K562 (cell line): ENCODE measurements at regions not wholly inside any gene's neighbourhood (a gene's known extent, or its start where the extent isn't known, plus 50 kb on each side); places are given as distances from the start of the nearest gene placed in this dataset.

Source experiments
- ATAC-seq: fragments of 200-7000 bp; cut with Tn5 transposase; 3 replicates; pipeline ENCODE4 v1.9.1; 2020; ENCODE audit warnings: moderate library complexity
- BruUV-seq: library from RNA; stranded (reverse); fragments of 400-500 nt; replicated peaks from 2 replicates; lab custom pipeline; 2021; lab: Mats Ljungman, UMichigan
- CTCF ChIA-PET: fragments of 300-600 bp; formaldehyde crosslinking; extraction: SDS; loops from one replicate; lab custom pipeline; 2021; ENCODE audit warnings: low intra/inter-chr PET ratio; lab: Yijun Ruan, JAX
- POLR2A ChIA-PET: fragments of 300-600, 350-650 bp; sonication (Branson Sonifier 250); formaldehyde crosslinking; extraction: SDS; loops from one replicate; lab custom pipeline; 2021; ENCODE audit warnings: antibody characterized with exemption, inconsistent platforms; lab: Yijun Ruan, JAX
- DNase-seq, 4 experiments: peaks; one replicate each; pipeline versions ENCODE4 v3.0.0 to v3.0.0-alpha.2; 2011 to 2018; ENCODE audit warnings: low spot score in 3 of 4, mixed read lengths in 3 of 4; ENCODE audit errors: extremely low read depth in 1 of 4
- FAIRE-seq: peaks from 2 replicates; lab custom pipeline; 2011; peaks lifted over from hg19 to GRCh38; lab: Jason Lieb, UNC
- H2AFZ ChIP-seq: 2 replicates; pipeline ENCODE4 v1.6.0; 2011; ENCODE audit warnings: low read depth, low read length, control low read depth, inconsistent platforms
- H3K27ac ChIP-seq: fragments of 200-600 bp; 3 replicates; pipeline ENCODE4 v1.8.0; 2011; ENCODE audit warnings: low read depth, mild to moderate bottlenecking, control low read depth, inconsistent platforms, low read length, moderate library complexity, mixed read lengths; ENCODE audit errors: extremely low read depth
- H3K27me3 ChIP-seq, 2 experiments: fragments of 300-600 bp in 1 of 2; 2 replicates in 1 of 2; 3 replicates in 1 of 2; pipeline versions ENCODE4 v1.6.0 to v1.8.0; 2011; ENCODE audit warnings: inconsistent platforms in 2 of 2, low read length in 2 of 2, mild to moderate bottlenecking in 1 of 2, mixed read lengths in 1 of 2, moderate library complexity in 1 of 2; ENCODE audit not compliant: control insufficient read depth in 2 of 2, insufficient read depth in 2 of 2
- H3K36me3 ChIP-seq: fragments of 300-600 bp; 3 replicates; pipeline ENCODE4 v1.8.0; 2011; ENCODE audit warnings: mild to moderate bottlenecking, low read length, inconsistent platforms; ENCODE audit not compliant: control insufficient read depth, insufficient read depth
- H3K4me1 ChIP-seq, 2 experiments: fragments of 200-600 bp in 1 of 2; replicated peaks in 1 of 2; 2 replicates in 1 of 2; 3 replicates in 1 of 2; pipeline versions ENCODE4 v1.5.1 to v1.8.0; 2011; ENCODE audit warnings: inconsistent platforms in 2 of 2, low read length in 2 of 2, mild to moderate bottlenecking in 1 of 2, mixed read lengths in 1 of 2, moderate library complexity in 1 of 2; ENCODE audit not compliant: control insufficient read depth in 2 of 2, insufficient read depth in 2 of 2
- H3K4me2 ChIP-seq: 2 replicates; pipeline ENCODE4 v1.6.1; 2011; ENCODE audit warnings: low read length, control low read depth, inconsistent platforms, mixed read lengths; ENCODE audit not compliant: insufficient read depth
- H3K4me3 ChIP-seq: fragments of 200-600 bp; sonication (generic), shearing (Covaris generic); 2 replicates; pipeline ENCODE4 v1.5.1; 2016; ENCODE audit warnings: control low read depth, inconsistent platforms
- H3K79me2 ChIP-seq: fragments of 200-600 bp; 3 replicates; pipeline ENCODE4 v1.8.0; 2011; ENCODE audit warnings: low read length, inconsistent platforms; ENCODE audit not compliant: control insufficient read depth, insufficient read depth
- H3K9ac ChIP-seq, 2 experiments: 2 replicates each; pipeline versions ENCODE4 v1.6.0 to v1.6.1; 2011; ENCODE audit warnings: low read depth in 2 of 2, low read length in 2 of 2, control low read depth in 1 of 2, inconsistent platforms in 1 of 2, mild to moderate bottlenecking in 1 of 2, mixed read lengths in 1 of 2; ENCODE audit not compliant: insufficient read depth in 1 of 2
- H3K9me1 ChIP-seq: one replicate; pipeline ENCODE4 v1.6.0; 2011; ENCODE audit warnings: inconsistent platforms, mild to moderate bottlenecking, low read length, moderate library complexity; ENCODE audit not compliant: control insufficient read depth, insufficient read depth
- H3K9me3 ChIP-seq: replicated peaks from 2 replicates; pipeline ENCODE4 v1.5.1; 2011; ENCODE audit warnings: low read depth, low read length, inconsistent platforms; ENCODE audit not compliant: control insufficient read depth, insufficient read depth
- H4K20me1 ChIP-seq: replicated peaks from 2 replicates; pipeline ENCODE4 v1.6.1; 2011; ENCODE audit warnings: low read length, inconsistent platforms, mixed read lengths; ENCODE audit not compliant: control insufficient read depth, insufficient read depth
- EWSR1 ChIP-seq: fragments of 450-650 bp; IDR thresholded peaks from 2 replicates; pipeline ENCODE4 v1.6.1; 2018; ENCODE audit warnings: borderline replicate concordance, mild to moderate bottlenecking, low read depth, moderate library complexity; ENCODE audit not compliant: partially characterized antibody
- HLTF ChIP-seq: fragments of 450-650 bp; IDR thresholded peaks from 2 replicates; pipeline ENCODE4 v1.6.1; 2016
- RAD21 ChIP-seq, 2 experiments: fragments of 250-450 bp in 1 of 2; fragments of 450-650 bp in 1 of 2; sonication (Bioruptor Pico) in 1 of 2; formaldehyde crosslinking in 1 of 2; IDR thresholded peaks in 1 of 2; conservative IDR thresholded peaks in 1 of 2; 2 replicates each; pipeline versions ENCODE4 v1.4.0 to v1.8.0; 2020 to 2022; ENCODE audit warnings: mild to moderate bottlenecking in 2 of 2, moderate library complexity in 1 of 2
- ZBTB34 ChIP-seq: fragments of 250-450 bp; sonication (Bioruptor Pico); IDR thresholded peaks from 2 replicates; pipeline ENCODE4 v1.8.0; 2021; ENCODE audit warnings: mild to moderate bottlenecking, moderate library complexity
- ZNF274 ChIP-seq: IDR thresholded peaks from 2 replicates; pipeline ENCODE4 v1.6.1; 2011; ENCODE audit warnings: low read depth, mild to moderate bottlenecking, low read length, moderate library complexity, borderline replicate concordance
- WGBS: fragments of 100-300 bp; shearing (Covaris generic); methylation state at CpG from one replicate; pipeline ENCODE4 v1.1.6; 2016; ENCODE audit warnings: low coverage, mixed read lengths; ENCODE audit not compliant: insufficient coverage; ENCODE audit errors: missing lambda C conversion rate; 5-methylcytosine and 5-hydroxymethylcytosine counted together
- in situ Hi-C: fragments of 300-500 bp; cut with MboI; formaldehyde crosslinking; loops from 4 replicates; pipeline ENCODE4 v1.15.0; 2018; ENCODE audit warnings: inconsistent platforms, mixed read lengths
- intact Hi-C: fragments of 100-400 bp; cut with micrococcal nuclease; formaldehyde crosslinking; loops from 2 replicates; pipeline ENCODE4 v1.14.2; 2022
- TF ChIP-seq, protein P1 (sequence below): fragments of 450-650 bp; formaldehyde crosslinking; IDR thresholded peaks from 2 replicates; pipeline ENCODE4 v1.4.0; 2022; ENCODE audit warnings: missing genetic modification characterization
- TF ChIP-seq, protein P2 (sequence below), 2 experiments: fragments of 450-650 bp; IDR thresholded peaks; 2 replicates each; pipeline ENCODE4 v1.6.1; 2018; ENCODE audit warnings: mild to moderate bottlenecking in 2 of 2, low read depth in 1 of 2; ENCODE audit not compliant: partially characterized antibody in 2 of 2

DNA sequence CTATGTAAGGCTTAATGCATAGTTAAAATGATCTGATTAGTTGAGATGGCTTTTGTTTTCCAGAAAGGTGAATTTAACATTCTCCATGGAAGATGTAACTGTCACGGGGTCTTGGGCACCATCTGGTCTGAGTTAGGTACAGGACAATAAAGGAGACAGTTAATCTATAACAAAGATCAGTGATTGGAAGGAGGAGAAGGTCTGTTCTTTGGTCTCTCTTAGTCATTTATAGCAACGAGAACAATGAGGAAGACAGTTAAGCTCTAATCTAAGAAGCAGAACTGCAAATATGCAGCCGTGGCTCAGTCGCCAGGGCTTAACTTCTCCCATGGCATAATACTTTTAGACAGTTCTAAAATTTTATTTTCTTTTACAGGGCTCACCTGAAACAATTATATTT lies 405.5 kb upstream of the SULF2 start (continued):
- TF ChIP-seq ZBTB34 (CRISPR knock-in tag) = no peak
- no peak for TF ChIP-seq EWSR1
- no peak for TF ChIP-seq ZNF274

DNA sequence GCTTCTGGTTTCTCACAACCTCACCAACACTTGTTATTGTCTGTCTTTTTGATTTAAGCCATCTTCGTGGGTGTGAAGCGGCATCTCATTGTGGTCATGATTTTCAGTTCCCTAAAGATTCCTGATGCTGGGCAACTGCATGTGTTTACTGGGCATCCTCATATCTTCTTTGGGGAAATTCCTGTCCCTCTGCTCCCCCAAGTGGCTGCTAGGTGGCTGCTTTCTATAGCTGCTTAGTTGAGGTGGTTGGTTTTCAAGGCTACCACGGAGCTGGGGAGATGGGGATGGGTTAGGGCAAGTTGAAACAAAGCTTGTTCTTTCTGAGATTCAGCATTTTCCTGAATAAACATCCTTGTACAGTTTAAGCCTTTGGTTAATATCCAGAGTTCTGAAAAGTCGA lies 403.9 kb upstream of the SULF2 start:
- WGBS = 1% methylated on average over 4 of the region's 4 CpGs
- H3K27ac ChIP-seq = no peak overlapping the region
- no peaks in the 10 kb centered on the region for H4K20me1 ChIP-seq
- H3K27me3 ChIP-seq = peaks cover 0 to 22% of the 10 kb centered on the region in 2 experiments; a peak in 1 of 5 replicates
- ATAC-seq = no peak
- CTCF ChIA-PET = no interaction called here
- peak in 1 of 4 experiments; percentile 11 for DNase-seq
- H3K9me3 ChIP-seq = no peaks in the 10 kb centered on the region
- POLR2A ChIA-PET = interaction anchor here (0.7 kb wide), 1 partner anchor 789 kb away, joined by 3 read pairs; no protein-coding TSS in a partner anchor
- no peak for FAIRE-seq
- no peaks in the 10 kb centered on the region for H3K4me1 ChIP-seq
- intact Hi-C loops = no loop called here
- no peak overlapping the region for H3K4me3 ChIP-seq
- H3K36me3 ChIP-seq = no peaks in the 10 kb centered on the region
- no peak overlapping the region for H3K9ac ChIP-seq
- no peaks in the 10 kb centered on the region for H3K9me1 ChIP-seq
- no TSS peak for BruUV-seq
- in situ Hi-C loops = no loop called here
- H3K4me2 ChIP-seq = no peak overlapping the region
- H2AFZ ChIP-seq = no peak overlapping the region
- no peaks in the 10 kb centered on the region for H3K79me2 ChIP-seq
- TF ChIP-seq, protein P1, sequence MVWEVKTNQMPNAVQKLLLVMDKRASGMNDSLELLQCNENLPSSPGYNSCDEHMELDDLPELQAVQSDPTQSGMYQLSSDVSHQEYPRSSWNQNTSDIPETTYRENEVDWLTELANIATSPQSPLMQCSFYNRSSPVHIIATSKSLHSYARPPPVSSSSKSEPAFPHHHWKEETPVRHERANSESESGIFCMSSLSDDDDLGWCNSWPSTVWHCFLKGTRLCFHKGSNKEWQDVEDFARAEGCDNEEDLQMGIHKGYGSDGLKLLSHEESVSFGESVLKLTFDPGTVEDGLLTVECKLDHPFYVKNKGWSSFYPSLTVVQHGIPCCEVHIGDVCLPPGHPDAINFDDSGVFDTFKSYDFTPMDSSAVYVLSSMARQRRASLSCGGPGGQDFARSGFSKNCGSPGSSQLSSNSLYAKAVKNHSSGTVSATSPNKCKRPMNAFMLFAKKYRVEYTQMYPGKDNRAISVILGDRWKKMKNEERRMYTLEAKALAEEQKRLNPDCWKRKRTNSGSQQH (CRISPR knock-in tag) = no peak
- peak; percentile 44 to 55 for TF ChIP-seq RAD21 (CRISPR knock-in tag; conservative IDR thresholded peaks at IDR 0.05 in 1 of 2, IDR thresholded peaks at IDR 0.05 in 1 of 2)
- TF ChIP-seq, protein P2, sequence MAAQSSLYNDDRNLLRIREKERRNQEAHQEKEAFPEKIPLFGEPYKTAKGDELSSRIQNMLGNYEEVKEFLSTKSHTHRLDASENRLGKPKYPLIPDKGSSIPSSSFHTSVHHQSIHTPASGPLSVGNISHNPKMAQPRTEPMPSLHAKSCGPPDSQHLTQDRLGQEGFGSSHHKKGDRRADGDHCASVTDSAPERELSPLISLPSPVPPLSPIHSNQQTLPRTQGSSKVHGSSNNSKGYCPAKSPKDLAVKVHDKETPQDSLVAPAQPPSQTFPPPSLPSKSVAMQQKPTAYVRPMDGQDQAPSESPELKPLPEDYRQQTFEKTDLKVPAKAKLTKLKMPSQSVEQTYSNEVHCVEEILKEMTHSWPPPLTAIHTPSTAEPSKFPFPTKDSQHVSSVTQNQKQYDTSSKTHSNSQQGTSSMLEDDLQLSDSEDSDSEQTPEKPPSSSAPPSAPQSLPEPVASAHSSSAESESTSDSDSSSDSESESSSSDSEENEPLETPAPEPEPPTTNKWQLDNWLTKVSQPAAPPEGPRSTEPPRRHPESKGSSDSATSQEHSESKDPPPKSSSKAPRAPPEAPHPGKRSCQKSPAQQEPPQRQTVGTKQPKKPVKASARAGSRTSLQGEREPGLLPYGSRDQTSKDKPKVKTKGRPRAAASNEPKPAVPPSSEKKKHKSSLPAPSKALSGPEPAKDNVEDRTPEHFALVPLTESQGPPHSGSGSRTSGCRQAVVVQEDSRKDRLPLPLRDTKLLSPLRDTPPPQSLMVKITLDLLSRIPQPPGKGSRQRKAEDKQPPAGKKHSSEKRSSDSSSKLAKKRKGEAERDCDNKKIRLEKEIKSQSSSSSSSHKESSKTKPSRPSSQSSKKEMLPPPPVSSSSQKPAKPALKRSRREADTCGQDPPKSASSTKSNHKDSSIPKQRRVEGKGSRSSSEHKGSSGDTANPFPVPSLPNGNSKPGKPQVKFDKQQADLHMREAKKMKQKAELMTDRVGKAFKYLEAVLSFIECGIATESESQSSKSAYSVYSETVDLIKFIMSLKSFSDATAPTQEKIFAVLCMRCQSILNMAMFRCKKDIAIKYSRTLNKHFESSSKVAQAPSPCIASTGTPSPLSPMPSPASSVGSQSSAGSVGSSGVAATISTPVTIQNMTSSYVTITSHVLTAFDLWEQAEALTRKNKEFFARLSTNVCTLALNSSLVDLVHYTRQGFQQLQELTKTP (IDR thresholded peaks at IDR 0.05; ENCODE audit: low read depth in 1 of 2, partially characterized antibody in 2 of 2) = no peak
- TF ChIP-seq HLTF = no peak
